Mesothelial cell of epicardium (in vitro differentiated cells): ENCODE measurements at regions not wholly inside any gene's neighbourhood (a gene's known extent, or its start where the extent isn't known, plus 50 kb on each side); places are given as distances from the start of the nearest gene placed in this dataset.

ENCODE experiments used
- DNase-seq, 2 experiments: peaks; one replicate each; pipeline ENCODE4 v3.0.0; 2021; ENCODE audit warnings: low spot score in 2 of 2; ENCODE audit not compliant: unreplicated experiment in 2 of 2
- H3K27ac Mint-ChIP-seq: 2 replicates; pipeline ENCODE4 v1.8.0; 2021; ENCODE audit warnings: mixed read lengths
- H3K27me3 Mint-ChIP-seq: 2 replicates; pipeline ENCODE4 v1.8.0; 2021; ENCODE audit warnings: low read depth, mixed read lengths
- H3K36me3 Mint-ChIP-seq: 2 replicates; pipeline ENCODE4 v1.8.0; 2021; ENCODE audit warnings: mixed read lengths
- H3K4me1 Mint-ChIP-seq: 2 replicates; pipeline ENCODE4 v1.8.0; 2021; ENCODE audit warnings: mixed read lengths
- H3K4me3 Mint-ChIP-seq: 2 replicates; pipeline ENCODE4 v1.8.0; 2021; ENCODE audit warnings: mild to moderate bottlenecking, moderate library complexity, mixed read lengths
- H3K9me3 Mint-ChIP-seq: 2 replicates; pipeline ENCODE4 v1.8.0; 2021; ENCODE audit warnings: mixed read lengths
- TF ChIP-seq, protein P1 (sequence below): fragments of 200-600 bp; sonication (generic); IDR thresholded peaks from one replicate; pipeline ENCODE4 v1.5.0; 2021; ENCODE audit warnings: antibody characterized with exemption; ENCODE audit not compliant: unreplicated experiment

DNA sequence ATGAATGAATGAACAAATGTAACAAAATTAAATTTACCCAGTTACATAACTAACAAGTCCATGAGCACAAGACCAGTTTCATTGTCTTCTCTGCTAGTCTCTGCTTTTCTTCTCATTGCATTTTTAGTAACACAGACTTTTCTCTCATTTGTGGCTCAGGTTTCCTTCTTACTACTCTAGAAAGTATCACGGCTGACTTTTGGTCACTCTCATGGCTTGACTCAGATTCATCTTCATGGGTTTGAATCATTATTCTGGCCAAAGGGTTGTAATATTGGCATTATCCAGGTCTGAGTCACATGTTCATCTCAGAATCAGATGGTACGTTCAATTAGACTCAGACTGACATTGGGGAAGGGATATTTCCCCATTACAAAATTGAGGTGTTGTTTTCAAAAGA is 121.5 kb upstream of the SATB1 start:
- DNase-seq: no peak
- Mint-ChIP-seq H3K27ac (no peak overlapping the region), H3K4me1 (no peaks in the 10 kb centered on the region), H3K36me3 (no peaks in the 10 kb centered on the region), H3K9me3 (peaks cover 15% of the 10 kb centered on the region), H3K4me3 (no peak overlapping the region), H3K27me3 (no peaks in the 10 kb centered on the region)
- TF ChIP-seq, protein P1, sequence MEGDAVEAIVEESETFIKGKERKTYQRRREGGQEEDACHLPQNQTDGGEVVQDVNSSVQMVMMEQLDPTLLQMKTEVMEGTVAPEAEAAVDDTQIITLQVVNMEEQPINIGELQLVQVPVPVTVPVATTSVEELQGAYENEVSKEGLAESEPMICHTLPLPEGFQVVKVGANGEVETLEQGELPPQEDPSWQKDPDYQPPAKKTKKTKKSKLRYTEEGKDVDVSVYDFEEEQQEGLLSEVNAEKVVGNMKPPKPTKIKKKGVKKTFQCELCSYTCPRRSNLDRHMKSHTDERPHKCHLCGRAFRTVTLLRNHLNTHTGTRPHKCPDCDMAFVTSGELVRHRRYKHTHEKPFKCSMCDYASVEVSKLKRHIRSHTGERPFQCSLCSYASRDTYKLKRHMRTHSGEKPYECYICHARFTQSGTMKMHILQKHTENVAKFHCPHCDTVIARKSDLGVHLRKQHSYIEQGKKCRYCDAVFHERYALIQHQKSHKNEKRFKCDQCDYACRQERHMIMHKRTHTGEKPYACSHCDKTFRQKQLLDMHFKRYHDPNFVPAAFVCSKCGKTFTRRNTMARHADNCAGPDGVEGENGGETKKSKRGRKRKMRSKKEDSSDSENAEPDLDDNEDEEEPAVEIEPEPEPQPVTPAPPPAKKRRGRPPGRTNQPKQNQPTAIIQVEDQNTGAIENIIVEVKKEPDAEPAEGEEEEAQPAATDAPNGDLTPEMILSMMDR: no peak

DNA sequence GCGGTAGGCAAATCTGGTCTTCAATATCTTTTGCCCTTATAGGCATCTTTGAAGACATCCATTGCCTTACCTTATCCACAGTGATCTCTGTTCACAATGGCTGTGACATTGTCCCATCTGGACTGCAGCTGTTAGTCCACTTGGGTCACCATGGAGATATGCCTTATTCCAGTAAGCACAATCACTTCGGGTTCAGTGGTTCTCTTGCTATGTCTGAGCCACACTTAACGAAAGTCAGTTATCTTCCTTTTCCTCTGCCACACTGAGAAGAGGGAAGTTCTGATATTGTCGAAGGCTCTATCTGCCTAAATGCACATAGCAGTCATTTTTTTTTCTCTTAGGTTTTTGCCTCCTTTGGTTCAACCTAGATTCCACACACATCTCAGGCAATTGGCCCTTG is 119.0 kb upstream of the SATB1 start:
- TF ChIP-seq, protein P1: no peak
- DNase-seq: no peak
- Mint-ChIP-seq H3K9me3 (peaks cover 12% of the 10 kb centered on the region), H3K4me3 (no peak overlapping the region), H3K36me3 (no peaks in the 10 kb centered on the region), H3K4me1 (no peaks in the 10 kb centered on the region), H3K27me3 (peaks cover 4% of the 10 kb centered on the region), H3K27ac (no peak overlapping the region)

DNA sequence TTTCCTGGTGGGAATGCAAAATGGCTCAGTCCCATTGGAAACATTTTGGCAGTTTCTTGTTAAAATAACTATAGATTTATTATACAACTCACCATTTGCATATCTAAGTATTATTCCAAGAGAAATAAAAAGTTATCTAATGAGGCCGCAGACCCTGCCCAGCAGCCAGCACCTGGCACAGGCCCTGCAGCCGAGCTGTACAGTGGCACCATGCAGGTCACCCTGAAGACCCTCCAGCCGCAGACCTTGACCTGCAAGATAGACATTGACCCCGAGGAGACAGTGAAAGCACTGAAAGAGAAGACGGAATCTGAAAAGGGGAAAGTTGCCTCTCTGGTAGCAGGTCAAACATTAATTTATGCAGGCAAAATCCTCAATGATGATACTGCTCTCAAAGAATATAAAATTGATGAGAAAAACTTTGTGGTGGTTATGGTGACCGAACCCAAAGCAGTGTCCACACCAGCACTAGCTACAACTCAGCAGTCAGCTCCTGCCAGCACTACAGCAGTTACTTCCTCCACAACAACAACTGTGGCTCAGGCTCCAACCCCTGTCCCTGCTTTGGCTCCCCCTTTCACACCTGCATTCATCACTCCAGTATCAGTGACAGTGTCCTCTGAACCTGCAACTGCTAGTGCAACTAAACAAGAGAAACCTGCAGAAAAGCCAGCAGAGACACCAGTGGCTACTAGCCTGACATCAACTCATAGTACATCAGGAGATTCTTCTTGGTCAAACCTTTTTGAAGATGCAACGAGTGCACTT is 113.5 kb upstream of the SATB1 start:
- Mint-ChIP-seq H3K36me3 (no peaks in the 10 kb centered on the region), H3K27ac (no peak overlapping the region), H3K9me3 (no peaks in the 10 kb centered on the region), H3K27me3 (peaks cover 5% of the 10 kb centered on the region), H3K4me1 (no peaks in the 10 kb centered on the region), H3K4me3 (no peak overlapping the region)
- TF ChIP-seq, protein P1: no peak
- no peak for DNase-seq

DNA sequence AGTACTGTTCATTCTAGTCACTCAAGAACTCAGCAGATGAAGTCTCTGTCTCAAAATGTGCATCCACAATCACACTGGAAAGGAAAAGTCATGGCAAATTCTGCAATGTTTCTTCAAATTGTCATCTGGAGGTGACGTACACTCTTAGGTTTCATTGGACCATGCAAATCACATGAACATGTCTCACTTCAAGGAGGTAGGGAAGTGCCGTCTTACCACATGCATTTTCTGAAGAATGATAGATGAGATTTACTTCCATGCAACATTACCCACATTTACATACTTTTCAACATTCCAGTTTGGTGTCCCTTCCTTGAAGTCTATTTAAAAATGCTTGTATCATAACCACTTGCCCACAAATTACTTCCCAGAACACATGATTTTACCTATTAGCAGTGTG is 107.9 kb upstream of the SATB1 start:
- Mint-ChIP-seq H3K27ac (no peak overlapping the region), H3K4me3 (no peak overlapping the region), H3K36me3 (no peaks in the 10 kb centered on the region), H3K4me1 (no peaks in the 10 kb centered on the region), H3K27me3 (no peaks in the 10 kb centered on the region), H3K9me3 (no peaks in the 10 kb centered on the region)
- TF ChIP-seq, protein P1: no peak
- DNase-seq: no peak

DNA sequence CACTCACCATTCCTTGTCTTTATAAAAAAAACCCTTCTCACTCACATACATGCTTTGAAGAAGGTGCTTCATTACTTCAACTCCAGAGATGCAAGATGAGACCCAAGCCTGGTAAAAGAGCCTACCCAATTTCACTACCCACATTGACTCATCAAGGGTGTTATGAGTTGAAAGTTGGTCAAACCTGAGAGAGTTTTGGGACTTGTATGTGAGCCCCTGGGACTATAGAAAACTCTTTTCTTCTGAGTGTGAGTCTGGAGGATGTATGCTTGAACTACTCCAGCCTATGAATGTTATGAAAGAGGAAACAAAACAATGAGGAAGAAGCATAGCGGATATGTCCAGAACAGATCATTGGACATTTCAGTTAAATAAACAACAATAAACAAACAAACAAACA is 106.5 kb upstream of the SATB1 start:
- no peaks in the 10 kb centered on the region for H3K4me1 Mint-ChIP-seq
- no peak overlapping the region for H3K27ac Mint-ChIP-seq
- no peaks in the 10 kb centered on the region for H3K9me3 Mint-ChIP-seq
- DNase-seq: no peak
- TF ChIP-seq, protein P1: no peak
- H3K36me3 Mint-ChIP-seq: no peaks in the 10 kb centered on the region
- H3K4me3 Mint-ChIP-seq: no peak overlapping the region
- H3K27me3 Mint-ChIP-seq: no peaks in the 10 kb centered on the region
